BJ (cell line): ENCODE measurements at regions not wholly inside any gene's neighbourhood (a gene's known extent, or its start where the extent isn't known, plus 50 kb on each side); places are given as distances from the start of the nearest gene placed in this dataset.

Experiments used
- CTCF ChIA-PET: fragments of 350-600 bp; formaldehyde crosslinking; extraction: SDS; loops from one replicate; lab custom pipeline; 2021; ENCODE audit warnings: antibody characterized with exemption, inconsistent platforms; lab: Yijun Ruan, JAX
- POLR2A ChIA-PET: fragments of 300-600 bp; sonication (Branson Sonifier 250); formaldehyde crosslinking; extraction: SDS; loops from one replicate; lab custom pipeline; 2021; ENCODE audit warnings: antibody characterized with exemption; lab: Charles Lee
- DNase-seq: peaks from one replicate; pipeline ENCODE4 v3.0.0-alpha.2; 2011; ENCODE audit warnings: low read depth
- H3K27me3 ChIP-seq: 2 replicates; pipeline ENCODE4 v1.6.0; 2011; ENCODE audit warnings: low read length; ENCODE audit not compliant: control insufficient read depth, insufficient read depth
- H3K36me3 ChIP-seq: 2 replicates; pipeline ENCODE4 v1.5.1; 2011; ENCODE audit warnings: low read length; ENCODE audit not compliant: control insufficient read depth, insufficient read depth
- H3K4me3 ChIP-seq: 2 replicates; pipeline ENCODE4 v1.5.1; 2011; ENCODE audit warnings: low read depth, mild to moderate bottlenecking, control low read depth, low read length
- TF ChIP-seq, protein P1 (sequence below): IDR thresholded peaks from 2 replicates; pipeline ENCODE4 v1.5.1; 2011; ENCODE audit warnings: low read depth, mild to moderate bottlenecking, control low read depth, inconsistent platforms, low read length, moderate library complexity; ENCODE audit not compliant: insufficient read depth

DNA sequence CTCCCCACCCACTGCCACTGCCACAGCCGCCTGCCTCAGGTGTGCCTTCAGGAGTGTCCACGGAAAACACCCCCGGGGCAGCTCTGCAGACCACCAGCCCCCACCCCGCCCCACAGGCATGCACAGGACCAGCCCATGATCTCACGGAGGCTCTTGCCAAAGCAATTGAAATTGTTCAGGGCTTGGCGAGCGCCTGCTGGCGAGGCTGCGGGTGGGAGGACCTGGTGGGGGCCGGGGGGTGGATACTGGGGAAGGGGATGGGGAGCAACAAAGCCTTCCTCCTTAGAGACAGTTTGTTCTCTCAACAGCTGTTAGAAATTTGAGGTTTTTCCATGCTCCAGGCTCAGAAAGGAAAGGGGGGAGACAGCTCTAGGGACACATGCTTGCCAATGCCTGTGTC, 274.7 kb downstream of the MN1 start:
- TF ChIP-seq, protein P1, sequence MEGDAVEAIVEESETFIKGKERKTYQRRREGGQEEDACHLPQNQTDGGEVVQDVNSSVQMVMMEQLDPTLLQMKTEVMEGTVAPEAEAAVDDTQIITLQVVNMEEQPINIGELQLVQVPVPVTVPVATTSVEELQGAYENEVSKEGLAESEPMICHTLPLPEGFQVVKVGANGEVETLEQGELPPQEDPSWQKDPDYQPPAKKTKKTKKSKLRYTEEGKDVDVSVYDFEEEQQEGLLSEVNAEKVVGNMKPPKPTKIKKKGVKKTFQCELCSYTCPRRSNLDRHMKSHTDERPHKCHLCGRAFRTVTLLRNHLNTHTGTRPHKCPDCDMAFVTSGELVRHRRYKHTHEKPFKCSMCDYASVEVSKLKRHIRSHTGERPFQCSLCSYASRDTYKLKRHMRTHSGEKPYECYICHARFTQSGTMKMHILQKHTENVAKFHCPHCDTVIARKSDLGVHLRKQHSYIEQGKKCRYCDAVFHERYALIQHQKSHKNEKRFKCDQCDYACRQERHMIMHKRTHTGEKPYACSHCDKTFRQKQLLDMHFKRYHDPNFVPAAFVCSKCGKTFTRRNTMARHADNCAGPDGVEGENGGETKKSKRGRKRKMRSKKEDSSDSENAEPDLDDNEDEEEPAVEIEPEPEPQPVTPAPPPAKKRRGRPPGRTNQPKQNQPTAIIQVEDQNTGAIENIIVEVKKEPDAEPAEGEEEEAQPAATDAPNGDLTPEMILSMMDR, result no peak
- no peak for DNase-seq
- CTCF ChIA-PET, result interaction anchor here (1.2 kb wide), 1 partner anchor 8 kb away, joined by 3 read pairs; no protein-coding TSS in a partner anchor

DNA sequence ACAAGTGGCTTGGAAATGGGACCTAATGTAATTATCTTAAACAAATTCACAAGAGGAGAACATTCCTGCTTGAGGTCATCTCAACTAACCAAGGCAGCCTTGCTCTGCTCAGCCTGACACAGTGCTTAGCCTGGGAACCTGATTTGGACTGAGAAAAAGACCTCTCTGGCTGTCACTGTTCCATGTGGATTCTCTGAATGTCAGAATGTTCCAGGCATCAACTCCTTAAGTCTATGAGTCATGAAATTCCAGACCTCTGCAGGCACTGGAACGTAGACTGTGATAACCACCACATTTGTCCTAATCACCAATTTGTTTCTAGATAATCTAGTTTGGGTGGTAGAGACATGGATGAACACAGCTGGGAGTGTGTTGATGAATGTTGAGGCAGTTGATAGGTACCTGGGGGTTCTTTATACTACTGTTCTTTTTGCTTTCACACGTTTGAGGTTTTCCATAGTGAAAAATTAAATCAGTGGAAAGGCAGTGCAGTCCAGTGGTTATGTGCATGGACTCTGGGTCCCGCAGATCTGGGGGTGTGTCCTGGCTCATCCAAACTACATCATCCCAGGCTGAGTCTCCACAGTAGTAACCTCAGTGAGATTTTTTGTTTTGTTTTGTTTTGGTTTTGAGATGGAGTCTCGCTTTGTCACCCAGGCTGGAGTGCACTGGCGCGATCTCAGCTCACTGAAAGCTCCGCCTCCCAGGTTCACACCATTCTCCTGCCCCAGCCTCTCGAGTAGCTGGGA, 269.6 kb downstream of the MN1 start:
- CTCF ChIA-PET, result no interaction called here
- Histone ChIP-seq H3K4me3 (no peak overlapping the region), H3K36me3 (no peaks in the 10 kb centered on the region), H3K27me3 (peaks cover 2% of the 10 kb centered on the region)
- TF ChIP-seq, protein P1, result no peak
- POLR2A ChIA-PET, result no interaction called here
- peak; percentile 31 for DNase-seq

More for the DNA sequence above, 274.7 kb downstream of the MN1 start:
- Histone ChIP-seq H3K27me3 (peaks cover 7% of the 10 kb centered on the region), H3K36me3 (no peaks in the 10 kb centered on the region), H3K4me3 (no peak overlapping the region)
- POLR2A ChIA-PET, result no interaction called here

DNA sequence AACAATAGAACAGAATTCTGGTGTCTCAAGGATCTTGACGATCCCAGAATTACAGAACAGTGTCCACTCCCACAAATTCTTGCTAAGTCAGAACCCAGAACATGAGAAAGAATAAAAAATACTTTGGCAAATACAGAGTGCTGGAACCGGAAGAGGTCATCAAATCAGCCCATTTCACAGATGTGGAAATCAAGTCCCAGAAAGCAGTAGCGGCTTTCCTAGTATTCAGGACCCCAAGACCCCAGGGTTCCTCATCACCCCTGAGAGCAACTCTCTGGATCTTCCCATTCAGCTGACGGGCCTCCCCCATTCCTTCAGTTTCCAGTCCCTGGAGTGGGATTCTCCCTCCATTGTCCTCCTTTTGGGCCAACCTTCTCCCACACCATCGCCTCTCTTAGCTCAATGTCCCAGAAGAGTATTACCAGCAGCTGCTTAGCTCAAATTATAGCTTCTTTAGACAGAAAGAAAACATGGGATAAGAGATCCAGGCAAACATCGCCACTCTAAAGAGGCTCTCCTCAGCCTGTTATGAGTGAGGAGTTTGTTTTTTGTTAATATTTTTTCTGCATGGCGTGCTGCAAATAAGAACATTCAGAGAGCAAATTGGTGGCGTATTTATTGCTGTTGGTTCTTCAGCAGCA, 268.3 kb downstream of the MN1 start:
- Histone ChIP-seq H3K27me3 (no peaks in the 10 kb centered on the region; the same call in none of the 2 replicates), H3K36me3 (no peaks in the 10 kb centered on the region), H3K4me3 (no peak overlapping the region)
- CTCF ChIA-PET, result no interaction called here
- TF ChIP-seq, protein P1, result no peak
- POLR2A ChIA-PET, result no interaction called here
- DNase-seq, result no peak

DNA sequence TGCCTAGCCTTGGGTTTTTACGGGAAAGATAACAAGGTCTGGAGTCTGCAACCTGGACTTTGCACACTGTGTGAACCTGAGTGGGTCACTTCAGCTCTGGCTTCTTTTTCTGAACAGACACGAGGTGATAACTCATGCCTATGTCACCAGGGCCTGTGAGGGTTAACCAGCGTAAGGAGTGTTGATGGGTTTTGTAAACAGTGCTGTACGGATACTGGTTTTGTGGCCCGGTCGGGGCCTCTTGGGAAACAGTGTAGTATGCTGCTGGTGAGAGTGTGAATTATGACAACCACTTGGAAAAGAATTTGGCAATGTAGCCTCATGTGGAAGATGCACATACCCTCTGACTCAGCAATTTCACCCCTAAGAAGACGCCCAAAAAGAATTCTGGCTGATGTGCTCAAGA, 266.8 kb downstream of the MN1 start:
- no peaks in the 10 kb centered on the region for H3K36me3 ChIP-seq
- DNase-seq, result peak; percentile 36
- POLR2A ChIA-PET, result no interaction called here
- CTCF ChIA-PET, result interaction anchor here (1.0 kb wide), 1 partner anchor 8 kb away, joined by 3 read pairs; no protein-coding TSS in a partner anchor
- TF ChIP-seq, protein P1, result no peak
- H3K27me3 ChIP-seq, result no peaks in the 10 kb centered on the region; the same call in none of the 2 replicates
- no peak overlapping the region for H3K4me3 ChIP-seq

DNA sequence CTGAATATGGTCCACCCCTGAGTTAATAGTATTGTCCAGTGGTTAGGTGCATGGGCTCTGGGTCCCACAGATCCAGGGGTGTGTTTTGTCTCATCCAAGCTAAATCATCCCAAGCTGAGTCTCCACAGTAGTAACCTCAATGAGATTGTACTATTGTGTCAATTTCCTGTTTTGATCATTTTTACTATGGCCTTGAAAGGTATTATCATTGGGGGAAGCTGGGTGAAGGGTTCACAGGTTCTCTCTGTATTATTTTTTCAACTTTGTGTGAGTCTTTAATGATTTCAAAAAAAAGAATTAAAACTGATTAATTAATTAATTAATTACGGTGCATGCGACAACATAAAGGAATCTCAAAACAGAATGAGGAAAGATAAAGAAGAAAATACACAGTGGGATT, 266.1 kb downstream of the MN1 start:
- TF ChIP-seq, protein P1, result no peak
- no peak for DNase-seq
- Histone ChIP-seq H3K36me3 (no peaks in the 10 kb centered on the region), H3K27me3 (no peaks in the 10 kb centered on the region; the same call in none of the 2 replicates), H3K4me3 (no peak overlapping the region)
- ChIA-PET CTCF (no interaction called here), POLR2A (no interaction called here)
